GM21367 (cell line): ENCODE measurements at regions not wholly inside any gene's neighbourhood (a gene's known extent, or its start where the extent isn't known, plus 50 kb on each side); places are given as distances from the start of the nearest gene placed in this dataset.

ENCODE experiments used
- ATAC-seq: cut with Tn5 transposase; IDR thresholded peaks from one replicate; pipeline ENCODE4 v1.9.1; 2021; ENCODE audit not compliant: unreplicated experiment

GRCh38 chr7:25653384-25653783 is 425.1 kb upstream of the NPVF start:
- no peak for ATAC-seq

DNA sequence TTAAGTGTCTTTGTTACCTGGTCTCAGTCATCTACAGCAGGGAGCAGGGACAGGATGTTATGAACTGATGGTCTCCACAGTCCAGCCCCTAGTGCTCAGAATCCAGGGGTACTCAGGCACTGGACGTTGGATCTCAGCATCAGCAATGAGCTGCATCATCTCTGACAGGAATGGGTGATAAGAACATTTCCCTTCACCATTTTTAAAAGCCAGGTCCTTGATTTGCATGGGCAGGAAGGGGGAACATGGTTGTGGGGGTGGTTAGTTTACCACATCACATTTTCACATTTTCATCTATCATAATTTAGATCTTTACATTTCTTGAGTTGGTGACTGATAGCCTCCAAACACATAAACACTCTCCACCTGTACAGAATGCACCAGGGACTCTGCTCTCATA is 427.8 kb upstream of the NPVF start:
- no peak for ATAC-seq

DNA sequence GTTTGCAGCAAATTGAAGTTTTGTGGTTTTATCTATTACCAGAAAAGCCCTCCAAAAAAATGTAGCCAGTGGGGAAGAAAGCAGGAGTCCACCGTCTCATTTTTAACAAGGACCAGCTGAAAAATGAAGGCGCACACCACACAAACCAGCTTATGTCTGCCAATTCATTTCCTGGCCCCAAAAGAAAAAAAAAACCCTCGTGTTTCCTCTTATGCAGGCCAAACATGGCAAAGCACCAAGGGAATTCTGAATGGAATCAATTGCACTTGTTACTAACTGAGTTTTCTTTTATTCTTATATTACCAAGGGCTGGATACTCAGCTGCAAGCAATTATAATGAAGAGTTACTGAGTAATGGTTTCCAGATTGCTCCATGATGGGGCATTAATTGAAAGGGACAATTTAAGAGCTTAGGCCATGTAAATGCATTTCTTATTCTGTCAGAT is 428.3 kb upstream of the NPVF start:
- ATAC-seq = no peak

GRCh38 chr7:25658375-25658774 is 430.1 kb upstream of the NPVF start:
- no peak for ATAC-seq

- no peak for ATAC-seq
Observed at GRCh38 chr7:25659841-25660240, 431.6 kb upstream of the NPVF start.

GRCh38 chr7:25662841-25663800 is 434.8 kb upstream of the NPVF start:
- ATAC-seq = no peak

DNA sequence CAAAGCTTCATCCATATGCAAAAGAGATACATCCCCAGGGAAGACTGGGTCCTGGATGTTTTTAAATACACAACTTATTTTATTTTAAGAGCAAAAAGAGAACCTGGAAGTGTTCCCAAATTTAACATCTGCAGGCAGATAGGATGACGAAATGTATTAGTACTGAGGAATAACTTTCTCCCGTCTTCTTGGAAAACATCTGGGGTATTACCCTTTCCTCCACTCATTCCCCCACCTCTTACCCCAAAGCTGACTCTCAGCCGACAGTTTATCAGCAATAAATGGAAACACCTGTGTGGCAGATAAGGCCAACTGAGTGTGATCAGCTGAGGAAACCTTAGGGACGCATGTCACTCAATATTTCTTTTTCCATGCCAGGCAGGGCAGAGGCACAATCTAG is 435.6 kb upstream of the NPVF start:
- no peak for ATAC-seq

DNA sequence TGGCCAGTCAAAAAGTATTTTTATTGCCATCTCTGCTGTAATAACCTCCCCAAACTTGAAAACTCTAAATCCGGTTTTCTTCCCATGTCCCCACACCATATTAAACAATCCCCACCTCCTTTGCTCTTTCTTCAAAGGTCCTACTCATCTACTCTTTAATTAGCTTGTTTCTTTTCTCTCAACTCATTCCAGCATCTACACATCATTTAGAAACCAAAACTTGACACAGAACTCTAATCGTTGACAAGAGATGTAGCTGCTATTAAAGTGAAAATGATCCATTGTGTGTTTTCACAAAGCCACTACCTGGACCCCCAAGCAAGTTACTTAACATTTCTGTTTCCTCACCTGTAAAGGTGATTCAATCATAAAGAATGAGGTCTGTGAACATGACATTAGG is 436.3 kb upstream of the NPVF start:
- ATAC-seq = no peak

- no peak for ATAC-seq
Observed at GRCh38 chr7:25665374-25665773, 437.1 kb upstream of the NPVF start.

DNA sequence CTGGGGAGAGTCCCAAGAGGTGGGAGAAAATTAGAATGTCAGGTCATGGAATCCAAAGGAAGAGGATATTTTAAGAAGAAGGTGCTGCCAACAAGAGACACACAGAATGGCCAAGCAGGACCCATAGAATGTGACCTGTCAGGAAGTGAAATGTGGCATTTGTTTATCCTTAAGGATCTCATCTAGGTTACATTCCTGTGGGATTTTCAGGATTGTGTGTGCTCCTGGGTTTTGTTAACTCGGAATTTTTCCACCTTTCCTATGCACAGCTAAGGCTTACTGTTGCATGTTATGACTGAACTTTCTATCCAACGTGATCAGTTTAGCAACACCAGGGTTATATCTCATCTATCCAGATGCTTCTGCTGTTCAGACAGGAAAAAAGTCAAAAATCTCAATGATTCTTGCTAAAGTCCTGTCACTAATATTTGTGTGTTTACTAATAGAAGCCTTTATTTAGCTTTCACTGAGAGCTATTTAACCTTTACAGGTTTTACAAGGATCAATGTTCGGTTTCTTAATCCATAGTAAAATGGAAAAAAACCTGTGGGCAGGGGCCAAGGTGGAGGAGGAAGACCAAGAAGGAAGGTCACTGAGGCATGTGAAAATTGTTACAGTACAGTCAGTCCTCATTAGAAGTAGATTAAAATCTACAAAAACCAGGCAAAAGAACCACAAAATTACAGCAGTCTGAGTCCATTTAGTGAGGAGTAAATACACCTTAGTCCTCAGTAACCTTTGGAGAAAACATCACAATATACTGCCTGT is 437.8 kb upstream of the NPVF start:
- no peak for ATAC-seq

GRCh38 chr7:25666671-25667060 is 438.4 kb upstream of the NPVF start:
- ATAC-seq = no peak

DNA sequence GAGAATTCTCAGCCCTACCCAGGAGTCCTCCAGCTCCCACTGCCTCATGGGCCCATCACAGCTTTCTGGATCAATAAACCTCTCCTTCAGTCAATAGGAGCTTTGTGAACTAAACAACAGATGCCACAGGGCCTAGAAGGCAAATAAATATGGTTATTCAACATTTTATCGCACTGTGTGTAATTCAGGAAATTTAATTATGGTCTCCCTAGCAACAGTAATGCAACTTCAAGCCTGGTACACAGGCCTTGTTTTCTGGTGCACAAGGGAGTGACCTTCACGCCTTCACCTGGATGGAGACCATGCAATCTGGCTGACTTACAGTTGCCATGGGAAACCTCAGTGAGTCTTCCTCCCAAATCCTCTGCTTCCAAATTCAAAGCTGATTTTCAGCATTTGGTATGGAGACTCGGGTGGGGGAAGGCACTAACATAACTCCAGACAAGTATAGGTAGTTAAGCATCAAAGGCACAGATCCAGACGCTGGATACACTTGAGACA is 441.0 kb upstream of the NPVF start:
- ATAC-seq = no peak

GRCh38 chr7:25669961-25670841 is 441.9 kb upstream of the NPVF start:
- ATAC-seq = no peak

DNA sequence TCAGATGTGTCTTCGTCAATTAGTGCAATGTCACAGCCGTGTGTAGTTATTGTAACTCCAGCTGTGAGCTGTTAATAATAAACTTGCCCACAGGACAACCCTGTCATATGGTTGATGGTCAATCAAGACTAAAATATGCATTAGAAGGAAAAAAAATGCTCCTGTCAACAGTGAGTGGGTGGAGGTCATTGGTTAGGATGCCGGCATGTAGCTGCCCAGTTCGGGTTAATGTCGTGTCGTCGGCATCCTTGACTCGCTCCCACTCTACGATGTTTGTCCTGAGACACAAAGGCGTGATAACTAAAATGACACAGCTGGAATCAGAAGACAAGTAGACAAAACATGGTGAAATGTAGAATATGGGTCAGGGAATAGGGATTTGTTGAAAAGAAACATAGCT is 442.8 kb upstream of the NPVF start:
- ATAC-seq = no peak

DNA sequence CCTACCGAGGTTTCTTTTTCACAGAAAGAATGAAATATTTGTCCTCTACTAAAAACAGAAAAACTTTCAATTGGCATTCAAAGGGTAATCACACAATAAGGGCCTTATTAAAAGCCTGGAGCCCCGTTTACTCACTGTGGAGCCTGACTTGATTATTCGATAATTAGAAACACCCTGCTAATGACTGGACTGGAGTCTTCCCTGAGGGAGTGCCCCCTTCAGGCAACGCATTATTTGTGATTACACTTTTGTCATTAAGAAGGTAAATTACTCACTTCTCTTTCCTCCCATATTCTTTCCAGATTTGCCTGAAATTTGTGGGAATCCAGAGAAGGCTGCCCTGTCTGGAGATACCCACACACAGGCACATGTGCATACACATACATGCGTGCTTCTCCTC is 444.2 kb upstream of the NPVF start:
- no peak for ATAC-seq

DNA sequence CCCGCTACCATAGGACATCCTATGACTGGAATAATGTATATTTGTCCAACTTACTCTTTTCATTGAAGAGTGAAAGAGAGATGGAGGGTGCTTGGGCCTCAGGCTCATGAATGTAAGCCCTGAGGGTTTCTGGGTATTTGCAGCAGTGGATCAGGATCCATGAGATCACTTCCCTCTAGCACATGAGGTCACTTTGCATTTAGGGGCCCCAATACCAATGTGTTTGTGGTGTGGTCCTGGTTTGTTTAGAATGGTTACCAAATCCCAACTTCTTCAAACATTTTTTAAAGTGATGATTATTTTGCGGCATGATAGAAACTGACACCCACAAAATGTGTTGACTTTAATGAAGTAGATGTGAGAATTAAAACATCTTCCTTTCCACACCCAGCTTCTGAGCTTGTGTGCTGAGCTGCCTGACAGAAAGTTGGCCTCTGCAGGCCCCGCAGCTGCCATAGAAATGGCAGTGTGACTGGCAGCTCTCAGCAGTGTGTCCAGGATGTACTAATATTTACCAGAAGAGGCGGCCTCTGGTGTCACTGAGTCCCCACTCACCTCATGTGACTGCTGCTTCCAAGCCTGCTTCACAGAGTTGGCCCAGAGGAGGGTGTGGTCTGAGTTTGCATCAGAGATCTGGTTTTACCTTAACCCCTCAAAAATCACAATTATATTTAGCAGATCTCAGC is 447.6 kb upstream of the NPVF start:
- no peak for ATAC-seq

DNA sequence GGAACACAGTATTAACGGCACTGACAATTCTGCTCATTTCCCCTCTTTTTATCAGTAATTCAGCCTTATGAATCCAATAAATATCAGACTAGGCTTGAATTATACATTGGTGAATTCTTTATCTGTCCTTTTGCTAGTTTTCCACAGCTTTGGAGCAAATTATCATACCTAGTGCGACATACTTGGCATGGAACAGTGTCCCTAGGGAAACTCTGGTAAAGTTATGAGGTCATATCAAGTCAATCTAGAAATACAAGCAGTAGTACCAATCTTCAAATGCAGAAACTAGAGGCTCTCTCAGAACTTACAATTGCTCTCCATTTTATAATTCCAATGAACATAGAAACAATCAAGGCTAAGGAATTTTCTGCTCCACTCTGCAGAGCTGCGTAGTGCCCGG is 449.3 kb upstream of the NPVF start:
- no peak for ATAC-seq

GRCh38 chr7:25678215-25678614 is 449.9 kb upstream of the NPVF start:
- ATAC-seq = no peak

- ATAC-seq = no peak
Observed at GRCh38 chr7:25680636-25681035, 452.4 kb upstream of the NPVF start.

DNA sequence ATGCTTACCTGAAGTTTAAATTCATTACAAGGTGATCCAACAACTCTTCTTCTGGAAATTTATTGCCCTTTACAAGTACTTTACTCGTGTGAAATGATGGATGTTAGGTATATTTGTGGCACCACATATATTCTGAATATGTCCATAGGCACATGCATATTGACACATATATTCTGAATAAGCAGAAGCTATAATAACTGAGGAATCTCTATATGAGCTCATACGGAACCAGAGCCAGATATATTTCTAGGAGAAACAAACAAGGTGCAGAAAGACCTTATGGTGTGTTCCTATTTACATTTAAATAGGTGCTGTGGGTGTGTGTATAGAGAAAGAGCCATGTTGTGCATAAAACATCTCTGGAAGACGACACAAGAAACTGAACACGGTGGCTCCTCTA is 456.1 kb upstream of the NPVF start:
- ATAC-seq = no peak
